ENCODE measurements at regions not wholly inside any gene's neighbourhood (a gene's known extent, or its start where the extent isn't known, plus 50 kb on each side); places are given as distances from the start of the nearest gene placed in this dataset.
A peak's percentile ranks its signal among the peaks of the same experiment; 100 is the strongest.

DNA sequence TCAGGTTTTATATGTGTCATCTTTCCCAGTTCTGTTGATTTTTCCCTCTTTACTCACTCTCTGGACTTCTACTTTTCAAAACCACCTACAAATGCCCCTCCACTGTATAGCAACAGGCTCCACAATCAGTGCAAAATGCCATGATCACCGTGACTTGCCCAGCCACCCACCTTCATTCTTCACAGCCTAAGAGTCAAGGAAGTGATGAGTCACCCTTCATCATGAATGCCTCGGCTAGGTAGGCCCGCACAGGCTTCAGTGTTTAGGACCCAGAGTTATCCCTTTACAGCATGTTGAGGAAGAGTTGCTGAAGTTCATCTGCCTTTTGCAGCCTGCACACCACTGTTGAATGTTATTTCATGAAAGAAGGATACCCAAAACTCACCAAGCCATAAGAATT is 158.6 kb downstream of the PMP22 start:
- DNase-seq (ENCODE audit: low read depth): no peak
- TF ChIP-seq, protein P1, sequence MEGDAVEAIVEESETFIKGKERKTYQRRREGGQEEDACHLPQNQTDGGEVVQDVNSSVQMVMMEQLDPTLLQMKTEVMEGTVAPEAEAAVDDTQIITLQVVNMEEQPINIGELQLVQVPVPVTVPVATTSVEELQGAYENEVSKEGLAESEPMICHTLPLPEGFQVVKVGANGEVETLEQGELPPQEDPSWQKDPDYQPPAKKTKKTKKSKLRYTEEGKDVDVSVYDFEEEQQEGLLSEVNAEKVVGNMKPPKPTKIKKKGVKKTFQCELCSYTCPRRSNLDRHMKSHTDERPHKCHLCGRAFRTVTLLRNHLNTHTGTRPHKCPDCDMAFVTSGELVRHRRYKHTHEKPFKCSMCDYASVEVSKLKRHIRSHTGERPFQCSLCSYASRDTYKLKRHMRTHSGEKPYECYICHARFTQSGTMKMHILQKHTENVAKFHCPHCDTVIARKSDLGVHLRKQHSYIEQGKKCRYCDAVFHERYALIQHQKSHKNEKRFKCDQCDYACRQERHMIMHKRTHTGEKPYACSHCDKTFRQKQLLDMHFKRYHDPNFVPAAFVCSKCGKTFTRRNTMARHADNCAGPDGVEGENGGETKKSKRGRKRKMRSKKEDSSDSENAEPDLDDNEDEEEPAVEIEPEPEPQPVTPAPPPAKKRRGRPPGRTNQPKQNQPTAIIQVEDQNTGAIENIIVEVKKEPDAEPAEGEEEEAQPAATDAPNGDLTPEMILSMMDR (IDR thresholded peaks at IDR 0.05; ENCODE audit: control insufficient read depth, insufficient read depth, low read depth, low read length, missing control alignments): no peak
- H3K4me3 ChIP-seq (ENCODE audit: control insufficient read depth, low read depth, low read length): no peak overlapping the region

DNA sequence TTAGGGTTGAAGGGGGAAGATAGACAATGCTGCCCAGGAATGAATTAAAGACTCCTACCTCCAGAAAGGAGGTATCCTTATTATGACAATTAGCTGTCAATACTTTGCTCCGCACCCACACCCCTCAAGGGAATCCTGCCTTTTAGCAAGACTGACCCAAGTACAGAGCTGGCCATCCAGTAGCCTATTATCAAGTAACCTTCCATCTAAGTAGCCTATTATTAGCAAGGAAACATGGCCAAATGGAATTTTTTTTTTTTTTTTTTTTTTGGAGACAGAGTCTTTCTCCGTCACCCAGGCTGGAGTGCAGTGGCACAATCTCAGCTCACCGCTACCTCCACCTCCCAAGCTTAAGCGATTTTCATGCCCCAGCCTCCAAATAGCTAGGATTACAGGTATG is 161.3 kb downstream of the PMP22 start:
- DNase-seq (ENCODE audit: low read depth): no peak
- TF ChIP-seq, protein P1 (IDR thresholded peaks at IDR 0.05; ENCODE audit: control insufficient read depth, insufficient read depth, low read depth, low read length, missing control alignments): no peak

DNA sequence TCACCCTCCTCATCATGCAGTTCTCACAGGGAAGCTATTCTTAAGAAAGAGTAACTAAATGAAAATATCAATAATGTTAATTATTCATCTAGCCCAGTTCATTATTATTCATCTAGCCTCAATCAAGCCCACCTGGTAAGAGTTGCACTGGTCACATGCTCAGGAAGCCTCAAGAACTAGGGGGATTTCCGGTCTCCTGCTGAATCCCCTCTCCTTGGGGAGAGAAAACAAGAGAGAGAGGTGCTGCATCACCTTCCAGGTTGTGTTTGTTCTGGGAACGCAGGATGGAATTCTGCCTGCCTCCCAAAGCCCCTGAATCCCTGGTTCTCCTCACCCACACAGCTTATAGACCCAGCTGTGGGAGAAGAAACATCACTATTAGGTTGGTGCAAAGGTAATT is 164.0 kb downstream of the PMP22 start:
- TF ChIP-seq, protein P1 (IDR thresholded peaks at IDR 0.05; ENCODE audit: control insufficient read depth, insufficient read depth, low read depth, low read length, missing control alignments): no peak
- no peak overlapping the region for H3K4me3 ChIP-seq (ENCODE audit: control insufficient read depth, low read depth, low read length)
- DNase-seq (ENCODE audit: low read depth): no peak

More for the DNA sequence above, 161.3 kb downstream of the PMP22 start:
- no peak overlapping the region for H3K4me3 ChIP-seq (ENCODE audit: control insufficient read depth, low read depth, low read length)

DNA sequence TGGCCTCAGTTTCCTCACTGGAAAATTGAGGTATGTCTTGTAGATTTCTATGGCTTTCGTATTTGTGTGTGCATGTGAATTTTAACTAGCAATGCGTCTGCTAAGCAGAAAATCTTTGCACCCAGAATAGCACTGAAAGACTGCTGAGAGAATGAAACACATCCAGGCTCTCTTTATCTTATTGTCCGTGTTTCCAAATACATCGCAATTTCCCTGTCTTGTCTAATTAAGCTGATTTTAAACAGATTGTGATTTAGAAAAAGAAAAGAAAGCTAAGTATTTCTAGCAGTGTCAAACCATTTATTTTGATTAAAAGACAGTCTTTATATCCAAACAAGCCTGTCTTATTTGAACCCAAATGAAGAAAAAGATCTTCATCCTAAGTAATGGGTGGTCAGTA is 168.6 kb downstream of the PMP22 start:
- DNase-seq (ENCODE audit: low read depth): no peak
- TF ChIP-seq, protein P1 (IDR thresholded peaks at IDR 0.05; ENCODE audit: control insufficient read depth, insufficient read depth, low read depth, low read length, missing control alignments): no peak
- no peak overlapping the region for H3K4me3 ChIP-seq (ENCODE audit: control insufficient read depth, low read depth, low read length)

DNA sequence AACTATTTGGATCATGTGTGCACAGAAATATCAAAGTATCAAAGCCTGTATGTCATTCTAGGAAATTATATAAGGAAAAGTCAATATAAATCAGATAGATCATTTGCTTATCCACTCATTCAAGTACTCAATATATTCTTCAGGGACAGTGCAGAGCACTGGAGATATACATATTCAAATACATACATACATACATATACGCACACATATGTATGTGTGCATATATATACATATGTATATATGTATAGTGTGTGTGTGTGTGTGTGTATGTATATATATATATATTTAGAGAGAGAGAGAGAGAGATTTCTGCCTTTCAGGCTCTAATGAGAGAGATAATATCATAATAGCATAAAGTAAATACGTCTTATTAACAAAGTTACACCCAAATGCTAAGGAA is 169.2 kb downstream of the PMP22 start:
- TF ChIP-seq, protein P1 (IDR thresholded peaks at IDR 0.05; ENCODE audit: control insufficient read depth, insufficient read depth, low read depth, low read length, missing control alignments): no peak
- DNase-seq (ENCODE audit: low read depth): no peak
- no peak overlapping the region for H3K4me3 ChIP-seq (ENCODE audit: control insufficient read depth, low read depth, low read length)

DNA sequence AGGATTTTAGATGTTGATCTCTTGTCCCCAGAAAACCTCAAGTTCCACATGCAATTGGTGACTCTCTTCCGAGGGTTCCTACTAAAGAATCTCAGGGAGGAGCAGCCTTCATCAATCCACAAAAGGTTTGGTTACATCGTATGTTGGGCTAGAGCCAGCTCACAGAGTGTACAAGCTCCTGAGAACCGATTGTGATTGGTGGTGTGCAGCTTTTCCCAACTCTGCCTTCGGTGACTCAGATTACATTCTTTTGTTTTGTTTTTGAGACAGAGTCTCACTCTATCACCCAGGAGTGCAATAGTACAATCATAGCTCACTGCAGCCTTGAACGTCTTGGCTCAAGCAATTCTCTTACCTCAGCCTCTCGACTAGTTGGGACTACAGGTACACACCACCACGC is 172.4 kb downstream of the PMP22 start:
- peak; percentile 3 for DNase-seq (ENCODE audit: low read depth)
- TF ChIP-seq, protein P1 (IDR thresholded peaks at IDR 0.05; ENCODE audit: control insufficient read depth, insufficient read depth, low read depth, low read length, missing control alignments): no peak

DNA sequence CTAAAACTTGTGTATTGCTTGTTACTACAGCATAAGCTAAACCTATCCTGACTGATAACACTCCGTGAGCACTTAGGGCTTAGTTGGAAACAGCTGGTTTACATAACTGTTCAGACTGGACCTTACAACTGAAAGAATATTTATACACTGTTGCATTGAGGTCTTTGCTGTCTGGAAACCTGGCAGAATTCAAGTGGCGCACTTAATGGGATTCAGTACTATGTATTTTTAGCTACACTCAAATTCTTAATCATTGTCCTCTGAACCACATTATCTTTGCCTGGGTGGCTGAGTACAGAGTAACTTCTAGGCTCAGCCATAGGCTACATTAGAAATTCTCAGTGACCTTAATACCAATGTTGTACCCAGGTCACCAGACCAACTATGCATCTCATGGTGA is 172.9 kb downstream of the PMP22 start:
- no peak overlapping the region for H3K4me3 ChIP-seq (ENCODE audit: control insufficient read depth, low read depth, low read length)
- TF ChIP-seq, protein P1 (IDR thresholded peaks at IDR 0.05; ENCODE audit: control insufficient read depth, insufficient read depth, low read depth, low read length, missing control alignments): no peak
- DNase-seq (ENCODE audit: low read depth): no peak

More for the DNA sequence above, 172.4 kb downstream of the PMP22 start:
- H3K4me3 ChIP-seq (ENCODE audit: control insufficient read depth, low read depth, low read length): no peak overlapping the region
